ENCODE measurements at regions not wholly inside any gene's neighbourhood (a gene's known extent, or its start where the extent isn't known, plus 50 kb on each side); places are given as distances from the start of the nearest gene placed in this dataset.

- BruUV-seq (replicated peaks): no TSS peak
- no peak for DNase-seq (ENCODE audit: low spot score)
- no peak overlapping the region for H3K4me3 ChIP-seq (ENCODE audit: low read depth, low read length, poor library complexity, severe bottlenecking)
- no peaks in the 10 kb centered on the region for H3K9me3 ChIP-seq (ENCODE audit: low read length)
- H3K27ac ChIP-seq (ENCODE audit: low read depth, low read length, poor library complexity, severe bottlenecking): no peak overlapping the region
- no peaks in the 10 kb centered on the region for H3K4me1 ChIP-seq (ENCODE audit: insufficient read depth, low read length, poor library complexity, severe bottlenecking)
- H3K79me2 ChIP-seq (ENCODE audit: insufficient read depth, low read depth, low read length): no peaks in the 10 kb centered on the region
- intact Hi-C loops (cut with micrococcal nuclease; ENCODE audit: unreplicated experiment): no loop called here
- CTCF ChIA-PET (ENCODE audit: unreplicated experiment): no interaction called here
- H3K36me3 ChIP-seq (ENCODE audit: insufficient read depth, low read length): no peaks in the 10 kb centered on the region
- H2AFZ ChIP-seq (ENCODE audit: low read length): no peak overlapping the region
- no peaks in the 10 kb centered on the region for H3K9me2 ChIP-seq (ENCODE audit: insufficient read depth, low read length)
- H4K20me1 ChIP-seq (ENCODE audit: insufficient read depth, low read length): no peaks in the 10 kb centered on the region
- no peak overlapping the region for H3K4me2 ChIP-seq (ENCODE audit: low read length)
- POLR2A ChIA-PET: no interaction called here
- TF ChIP-seq, protein P1, sequence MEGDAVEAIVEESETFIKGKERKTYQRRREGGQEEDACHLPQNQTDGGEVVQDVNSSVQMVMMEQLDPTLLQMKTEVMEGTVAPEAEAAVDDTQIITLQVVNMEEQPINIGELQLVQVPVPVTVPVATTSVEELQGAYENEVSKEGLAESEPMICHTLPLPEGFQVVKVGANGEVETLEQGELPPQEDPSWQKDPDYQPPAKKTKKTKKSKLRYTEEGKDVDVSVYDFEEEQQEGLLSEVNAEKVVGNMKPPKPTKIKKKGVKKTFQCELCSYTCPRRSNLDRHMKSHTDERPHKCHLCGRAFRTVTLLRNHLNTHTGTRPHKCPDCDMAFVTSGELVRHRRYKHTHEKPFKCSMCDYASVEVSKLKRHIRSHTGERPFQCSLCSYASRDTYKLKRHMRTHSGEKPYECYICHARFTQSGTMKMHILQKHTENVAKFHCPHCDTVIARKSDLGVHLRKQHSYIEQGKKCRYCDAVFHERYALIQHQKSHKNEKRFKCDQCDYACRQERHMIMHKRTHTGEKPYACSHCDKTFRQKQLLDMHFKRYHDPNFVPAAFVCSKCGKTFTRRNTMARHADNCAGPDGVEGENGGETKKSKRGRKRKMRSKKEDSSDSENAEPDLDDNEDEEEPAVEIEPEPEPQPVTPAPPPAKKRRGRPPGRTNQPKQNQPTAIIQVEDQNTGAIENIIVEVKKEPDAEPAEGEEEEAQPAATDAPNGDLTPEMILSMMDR (conservative IDR thresholded peaks at IDR 0.05; ENCODE audit: low read length): no peak
- no peak for TF ChIP-seq EZH2phosphoT487 (IDR thresholded peaks at IDR 0.05; ENCODE audit: borderline replicate concordance, low read depth, low read length)
These were observed 316.6 kb upstream of the JARID2 start for GRCh38 chr6:14929291-14929690.

DNA sequence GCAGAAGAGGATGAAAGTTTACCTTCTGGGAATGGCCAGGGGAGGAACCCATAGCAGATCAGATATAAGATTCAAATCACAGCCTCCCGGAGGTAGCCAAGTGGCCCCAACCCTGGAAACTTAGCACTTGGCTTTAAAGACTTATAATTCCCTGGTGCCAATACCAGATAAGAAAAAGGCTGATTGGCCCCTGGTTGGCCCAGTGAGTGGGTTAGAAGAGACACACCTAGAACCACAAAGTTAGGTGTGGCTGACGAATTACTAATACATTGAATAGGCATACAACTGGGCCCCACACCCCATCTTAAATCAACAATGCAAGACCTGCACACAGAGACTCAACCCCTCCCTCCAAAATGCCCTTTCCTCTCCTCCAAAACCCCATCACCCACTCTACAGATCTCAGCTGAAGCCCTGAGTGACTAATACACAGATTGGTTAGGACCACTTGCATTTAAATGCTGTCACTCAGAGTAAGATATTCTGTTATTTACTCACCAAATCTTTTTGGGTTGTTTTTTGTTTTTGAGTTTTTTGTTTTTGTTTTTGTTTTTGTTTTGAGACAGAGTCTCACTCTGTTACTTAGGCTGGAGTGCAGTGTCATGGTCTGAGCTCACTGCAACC lies 315.4 kb upstream of the JARID2 start:
- intact Hi-C loops (cut with micrococcal nuclease; ENCODE audit: unreplicated experiment): no loop called here
- H2AFZ ChIP-seq (ENCODE audit: low read length): no peak overlapping the region
- H3K9me3 ChIP-seq (ENCODE audit: low read length): no peaks in the 10 kb centered on the region
- no peak overlapping the region for H3K4me2 ChIP-seq (ENCODE audit: low read length)
- no peak for TF ChIP-seq EZH2phosphoT487 (IDR thresholded peaks at IDR 0.05; ENCODE audit: borderline replicate concordance, low read depth, low read length)
- TF ChIP-seq, protein P1 (conservative IDR thresholded peaks at IDR 0.05; ENCODE audit: low read length): no peak
- no peaks in the 10 kb centered on the region for H3K36me3 ChIP-seq (ENCODE audit: insufficient read depth, low read length)
- no peaks in the 10 kb centered on the region for H4K20me1 ChIP-seq (ENCODE audit: insufficient read depth, low read length)
- no peak for DNase-seq (ENCODE audit: low spot score)
- ChIA-PET CTCF (ENCODE audit: unreplicated experiment) (no interaction called here), POLR2A (interaction anchor here (0.7 kb wide), 1 partner anchor 172 kb away, joined by 3 read pairs; no protein-coding TSS in a partner anchor)
- no peaks in the 10 kb centered on the region for H3K79me2 ChIP-seq (ENCODE audit: insufficient read depth, low read depth, low read length)
- H3K4me1 ChIP-seq (ENCODE audit: insufficient read depth, low read length, poor library complexity, severe bottlenecking): no peaks in the 10 kb centered on the region
- BruUV-seq (replicated peaks): no TSS peak
- H3K27ac ChIP-seq (ENCODE audit: low read depth, low read length, poor library complexity, severe bottlenecking): no peak overlapping the region
- no peaks in the 10 kb centered on the region for H3K9me2 ChIP-seq (ENCODE audit: insufficient read depth, low read length)
- H3K4me3 ChIP-seq (ENCODE audit: low read depth, low read length, poor library complexity, severe bottlenecking): no peak overlapping the region

DNA sequence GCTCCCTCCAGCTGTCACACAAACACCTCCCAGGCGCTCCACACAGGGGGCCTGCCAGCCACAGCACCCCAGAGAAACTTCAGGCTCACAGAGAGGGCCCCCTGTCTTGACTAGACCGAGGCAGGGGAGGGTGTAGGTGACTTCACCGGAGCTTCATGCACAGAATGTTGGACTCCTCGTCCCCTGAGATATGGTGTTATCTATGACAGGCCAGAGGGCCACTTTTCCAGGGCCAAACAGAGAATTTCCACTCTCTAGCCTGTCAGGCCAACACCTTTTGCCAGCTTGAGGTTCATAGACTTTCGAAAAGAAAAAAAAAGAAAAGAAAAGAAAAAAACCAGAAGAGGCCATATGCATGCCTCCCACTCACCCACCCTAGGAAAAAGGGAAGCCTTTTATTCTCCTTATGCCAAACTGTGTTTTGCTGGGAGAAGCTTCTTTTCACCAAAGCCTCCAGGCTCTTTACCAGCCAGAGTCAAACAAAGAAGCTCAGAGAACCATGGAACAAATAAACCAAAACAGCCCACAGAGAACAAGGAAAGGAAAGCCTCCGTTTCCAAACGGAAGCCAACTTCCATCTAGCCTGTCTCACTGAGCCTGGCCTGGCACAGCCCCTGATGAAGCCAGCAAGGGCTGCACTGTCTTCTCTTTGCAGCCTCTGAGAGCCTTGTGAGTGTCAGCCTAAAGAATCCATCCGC lies 313.2 kb upstream of the JARID2 start:
- H4K20me1 ChIP-seq (ENCODE audit: insufficient read depth, low read length): no peaks in the 10 kb centered on the region
- no peak overlapping the region for H3K4me2 ChIP-seq (ENCODE audit: low read length)
- CTCF ChIA-PET (ENCODE audit: unreplicated experiment): no interaction called here
- H3K4me1 ChIP-seq (ENCODE audit: insufficient read depth, low read length, poor library complexity, severe bottlenecking): no peaks in the 10 kb centered on the region
- H3K4me3 ChIP-seq (ENCODE audit: low read depth, low read length, poor library complexity, severe bottlenecking): no peak overlapping the region
- H3K9me2 ChIP-seq (ENCODE audit: insufficient read depth, low read length): no peaks in the 10 kb centered on the region
- H3K9me3 ChIP-seq (ENCODE audit: low read length): no peaks in the 10 kb centered on the region
- no peak for DNase-seq (ENCODE audit: low spot score)
- no TSS peak for BruUV-seq (replicated peaks)
- POLR2A ChIA-PET: interaction anchor here (0.7 kb wide), 1 partner anchor 222 kb away, joined by 7 read pairs; no protein-coding TSS in a partner anchor
- H3K36me3 ChIP-seq (ENCODE audit: insufficient read depth, low read length): no peaks in the 10 kb centered on the region
- no peaks in the 10 kb centered on the region for H3K79me2 ChIP-seq (ENCODE audit: insufficient read depth, low read depth, low read length)
- intact Hi-C loops (cut with micrococcal nuclease; ENCODE audit: unreplicated experiment): no loop called here
- no peak overlapping the region for H2AFZ ChIP-seq (ENCODE audit: low read length)
- H3K27ac ChIP-seq (ENCODE audit: low read depth, low read length, poor library complexity, severe bottlenecking): no peak overlapping the region
- TF ChIP-seq EZH2phosphoT487 (IDR thresholded peaks at IDR 0.05; ENCODE audit: borderline replicate concordance, low read depth, low read length): no peak
- TF ChIP-seq, protein P1 (conservative IDR thresholded peaks at IDR 0.05; ENCODE audit: low read length): no peak
